Heart left ventricle (tissue), 16 donors: ENCODE measurements at regions not wholly inside any gene's neighbourhood (a gene's known extent, or its start where the extent isn't known, plus 50 kb on each side); places are given as distances from the start of the nearest gene placed in this dataset.

Source experiments
- ATAC-seq, 4 donors: fragments of 200-7000 bp; cut with Tn5 transposase; one replicate each; pipeline ENCODE4 v1.9.1; 2020 to 2022; ENCODE audit warnings: moderate library complexity in 4 of 4, mild to moderate bottlenecking in 3 of 4, moderate number of reproducible peaks in 1 of 4
- DNase-seq, 5 donors: peaks; one replicate each; pipeline ENCODE4 v3.0.0-alpha.2; 2020
- H3K27ac ChIP-seq, 12 donors: fragments of 200-600 bp; sonication (generic) in 4 of 12; one replicate each; pipeline versions ENCODE4 v1.5.0 to v1.8.0; 2016 to 2022; ENCODE audit warnings: mild to moderate bottlenecking in 2 of 12
- H3K27me3 ChIP-seq, 9 donors: fragments of 200-600 bp; sonication (generic) in 2 of 9; one replicate each; pipeline versions ENCODE4 v1.5.1 to v1.8.0; 2016 to 2022; ENCODE audit warnings: mild to moderate bottlenecking in 3 of 9
- H3K36me3 ChIP-seq, 9 donors: fragments of 200-600 bp; sonication (generic) in 2 of 9; one replicate each; pipeline versions ENCODE4 v1.5.0 to v1.8.0; 2018 to 2022; ENCODE audit warnings: mild to moderate bottlenecking in 2 of 9
- H3K4me1 ChIP-seq, 12 donors: fragments of 200-600 bp; sonication (generic) in 4 of 12; one replicate each; pipeline versions ENCODE4 v1.5.0 to v1.8.0; 2016 to 2022; ENCODE audit warnings: mild to moderate bottlenecking in 3 of 12
- H3K4me3 ChIP-seq, 12 donors: fragments of 200-600 bp; sonication (generic) in 4 of 12; one replicate each; pipeline versions ENCODE4 v1.5.0 to v1.8.0; 2017 to 2022; ENCODE audit warnings: mild to moderate bottlenecking in 9 of 12, moderate library complexity in 4 of 12
- H3K9me3 ChIP-seq, 12 donors: fragments of 200-600 bp; sonication (generic) in 4 of 12; one replicate each; pipeline versions ENCODE4 v1.5.0 to v1.8.0; 2016 to 2022; ENCODE audit warnings: mild to moderate bottlenecking in 1 of 12
- CTCF ChIP-seq, 12 donors: fragments of 200-600 bp; sonication (generic) in 4 of 12; IDR thresholded peaks; one replicate each; pipeline versions ENCODE4 v1.5.0 to v1.8.0; 2018 to 2022; ENCODE audit warnings: antibody characterized with exemption in 12 of 12, mild to moderate bottlenecking in 5 of 12
- POLR2A ChIP-seq, 2 donors: fragments of 450-650 bp; IDR thresholded peaks; one replicate each; pipeline ENCODE4 v1.6.1; 2017; ENCODE audit warnings: antibody characterized with exemption in 2 of 2, mild to moderate bottlenecking in 2 of 2, moderate library complexity in 2 of 2
- WGBS, 4 donors: extraction: QIAGEN DNeasy Blood & Tissue Kit in 2 of 4; methylation state at CpG; one replicate each; pipeline versions ENCODE4 v1.1.5 to v1.1.7; 2013 to 2018; 5-methylcytosine and 5-hydroxymethylcytosine counted together
- intact Hi-C, 10 donors: fragments of 100-400 bp; cut with DNase I; formaldehyde crosslinking; loops; one replicate each; pipeline versions ENCODE4 v1.11.1 to v1.14.2; 2022
- donor health status: ischemic (EF 13 %, LVEDD 7.1; RV severe dilation, severe dysfunction).
- donor health status: healthy with polysubstance abuse.
- donor health status: DM: no; HTN: yes; CAD: no.
- donor health status: DM: no; HTN: no; CAD: no.
- donor health status: ischemic (EF 25% LVEDD 6.9; RV normal size, moderate dysfunction).
- donor health status: ischemic (EF 25% LVEDD 5.7; RV mildly dilated, moderate dysfunction).
- donor health status: healthy.
- donor health status: DM: yes; HTN: yes; CAD: no.
- donor health status: ischemic (EF 35%, LVEDD 5.7; RV mildly dilated, moderate dysfunction).
- donor health status: nonischemic (EF 11% LVEDD 7.7; RV severe dilation, severe dysfunction).
- donor health status: DM: yes; HTN: yes; CAD: no.
- donor health status: PGD.
- donor health status: ischemic (EF 29% LVEDD 5.4; RV normal size, mild dysfunction).
- donor health status: nonischemic (EF 23%, LVEDD 6.1; RV moderate dilation, normal function).

- 37 to 64% (median 49%) methylated on average over 1 of the region's 1 CpG for WGBS, 4 donors
- ATAC-seq (no peak), DNase-seq (no peak)
- H3K27me3 ChIP-seq: peaks cover 0 to 6% (median 0%) of the 10 kb centered on the region in 9 donors
- no peaks in the 10 kb centered on the region for H3K4me1 ChIP-seq
- no peak overlapping the region for H3K4me3 ChIP-seq
- no peaks in the 10 kb centered on the region for H3K36me3 ChIP-seq
- TF ChIP-seq POLR2A (IDR thresholded peaks at IDR 0.05) (no peak), CTCF (IDR thresholded peaks at IDR 0.05) (no peak)
- H3K27ac ChIP-seq: no peak overlapping the region
- intact Hi-C loops: no loop called here
- peaks cover 0 to 5% (median 0%) of the 10 kb centered on the region in 12 donors for H3K9me3 ChIP-seq
Observed at GRCh38 chrX:151476604-151477303, 79.7 kb downstream of the VMA21 start.

GRCh38 chrX:151478058-151478457, 81.1 kb downstream of the VMA21 start:
- TF ChIP-seq POLR2A (IDR thresholded peaks at IDR 0.05): no peak
- no peak for TF ChIP-seq CTCF (IDR thresholded peaks at IDR 0.05)
- Histone ChIP-seq H3K4me1 (no peaks in the 10 kb centered on the region), H3K36me3 (no peaks in the 10 kb centered on the region), H3K4me3 (no peak overlapping the region), H3K27me3 (peaks cover 0 to 6% (median 0%) of the 10 kb centered on the region in 9 donors), H3K27ac (no peak overlapping the region), H3K9me3 (no peaks in the 10 kb centered on the region)
- intact Hi-C loops: no loop called here
- DNase-seq (no peak), ATAC-seq (no peak)
- WGBS, 4 donors: 77 to 85% (median 84%) methylated on average over 4 of the region's 4 CpGs

- no peak for TF ChIP-seq POLR2A (IDR thresholded peaks at IDR 0.05)
- peak in 2 of 12 donors; percentile 17 to 23 for TF ChIP-seq CTCF (IDR thresholded peaks at IDR 0.05)
- Histone ChIP-seq H3K4me1 (no peaks in the 10 kb centered on the region), H3K27me3 (no peaks in the 10 kb centered on the region), H3K4me3 (no peak overlapping the region), H3K27ac (no peak overlapping the region), H3K36me3 (no peaks in the 10 kb centered on the region), H3K9me3 (no peaks in the 10 kb centered on the region)
- intact Hi-C loops: no loop called here
- WGBS, 4 donors: 48 to 58% (median 55%) methylated on average over 2 of the region's 2 CpGs
- no peak for DNase-seq
- no peak for ATAC-seq
Observed at GRCh38 chrX:151488677-151489076, 74.8 kb upstream of the PASD1 start.

- TF ChIP-seq CTCF (IDR thresholded peaks at IDR 0.05): peak in 8 of 12 donors; percentile 15 to 44 (median 30)
- TF ChIP-seq POLR2A (IDR thresholded peaks at IDR 0.05): no peak
- Histone ChIP-seq H3K27me3 (peaks cover 0 to 13% (median 0%) of the 10 kb centered on the region in 9 donors), H3K4me3 (no peak overlapping the region), H3K36me3 (no peaks in the 10 kb centered on the region), H3K4me1 (no peaks in the 10 kb centered on the region), H3K9me3 (no peaks in the 10 kb centered on the region), H3K27ac (no peak overlapping the region)
- DNase-seq (peak in 2 of 5 donors; percentile 4 to 28), ATAC-seq (peak in 1 of 4 donors; percentile 34)
- intact Hi-C loops: loop anchor here in 3 of 10 donors (5.0 to 10.0 kb wide), 3 partner anchors 169 to 217 kb away; no protein-coding TSS in a partner anchor
- 42 to 66% (median 49%) methylated on average over 2 of the region's 2 CpGs for WGBS, 4 donors
Observed at GRCh38 chrX:151505796-151506195, 57.7 kb upstream of the PASD1 start.
